ENCODE measurements at regions not wholly inside any gene's neighbourhood (a gene's known extent, or its start where the extent isn't known, plus 50 kb on each side); places are given as distances from the start of the nearest gene placed in this dataset.
"Not testable (repeated sequence)": the region's sequence is repeated elsewhere in the genome, so short reads cannot be mapped to it uniquely, and the experiment has no call there.

DNA sequence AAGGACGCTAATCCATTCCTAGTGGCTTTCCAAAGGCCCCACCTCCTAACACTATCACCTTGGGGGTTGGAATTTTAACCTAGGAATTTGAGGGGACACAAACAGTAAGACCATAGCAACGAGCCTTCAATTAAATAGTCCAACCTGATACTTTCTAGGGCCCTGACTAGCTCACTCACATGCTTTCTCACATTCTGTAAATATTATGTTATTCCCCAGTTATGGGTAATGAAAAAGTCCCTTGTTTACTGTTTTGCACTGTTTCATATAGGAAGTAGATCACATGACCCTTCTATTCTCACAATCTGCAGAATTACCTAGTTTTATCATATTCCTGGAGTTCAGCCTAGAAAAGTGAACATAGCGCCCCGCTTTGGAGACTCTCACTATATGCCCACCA lies 1212.1 kb upstream of the ACVR2A start:
- DNase-seq = no peak

DNA sequence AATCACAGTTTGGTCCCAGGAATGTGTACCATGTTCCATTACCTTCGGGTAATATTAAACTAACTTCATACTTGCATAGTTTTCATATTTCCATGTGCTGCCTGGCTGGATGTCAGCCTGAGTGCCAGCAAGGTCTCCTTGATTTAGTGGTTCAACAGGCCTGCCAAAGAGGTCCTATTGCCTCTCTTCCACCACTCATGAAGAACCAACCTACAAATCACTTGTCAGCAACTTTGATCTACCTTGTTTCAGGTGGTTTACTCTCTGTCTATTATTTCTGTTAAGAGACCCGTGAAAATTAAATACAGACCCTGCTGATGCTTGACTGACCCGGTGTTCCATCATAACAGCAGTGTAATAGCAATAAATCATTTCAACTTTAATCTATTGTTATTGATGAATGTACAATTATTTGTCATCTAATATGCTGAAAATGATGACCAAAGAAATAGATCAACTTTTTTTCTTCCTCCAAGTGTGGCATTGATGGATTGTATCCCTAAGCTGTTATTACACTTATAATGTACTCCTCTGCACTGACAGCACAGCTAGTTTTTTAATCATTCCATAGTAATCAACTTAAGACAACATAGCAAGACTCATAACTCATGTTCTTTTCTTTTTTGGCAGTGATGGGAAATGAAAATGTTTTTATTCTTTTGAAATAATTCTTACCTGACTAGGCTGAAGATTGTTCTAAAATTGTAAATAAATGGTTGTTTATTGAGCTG lies 1220.2 kb upstream of the ACVR2A start:
- peak; percentile 53 for DNase-seq

DNA sequence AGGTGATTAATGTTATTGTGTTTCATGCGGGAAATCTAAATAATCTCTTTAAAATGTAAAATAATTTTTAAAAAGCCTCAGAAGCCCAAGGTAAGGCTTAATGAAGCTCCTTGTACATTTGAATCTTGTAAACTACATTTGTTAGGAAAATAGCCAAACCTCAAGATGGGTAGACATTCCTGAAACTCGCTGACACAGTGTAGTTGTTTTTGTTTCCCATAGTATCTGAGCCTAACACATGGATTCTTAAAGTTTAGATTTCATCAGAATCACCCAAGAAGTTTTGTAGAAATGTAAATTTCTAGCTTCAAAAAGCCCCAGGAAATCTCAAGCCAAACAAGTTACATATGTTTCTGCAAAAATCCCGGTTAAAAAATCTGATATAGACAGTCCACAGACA lies 1221.1 kb upstream of the ACVR2A start:
- DNase-seq = peak; percentile 81

DNA sequence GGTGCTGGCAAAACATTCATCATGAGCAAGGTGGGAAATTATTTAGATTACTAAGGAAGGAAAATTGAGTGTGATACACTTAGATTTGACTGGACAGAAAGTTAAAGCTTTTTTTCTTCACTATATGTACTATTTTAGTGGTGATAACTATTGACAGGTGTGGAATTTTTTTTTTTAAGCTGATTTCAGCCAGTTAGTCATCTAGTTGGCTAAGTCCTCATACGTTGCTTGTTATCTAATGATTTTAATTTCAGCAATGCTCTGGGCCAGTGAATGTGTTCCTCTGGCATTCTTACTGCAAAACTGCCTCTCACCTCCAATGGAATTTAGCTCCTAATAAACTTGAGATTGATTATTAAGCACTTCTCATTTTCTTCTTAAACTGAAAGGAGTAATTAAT lies 1223.2 kb upstream of the ACVR2A start:
- DNase-seq = no peak

DNA sequence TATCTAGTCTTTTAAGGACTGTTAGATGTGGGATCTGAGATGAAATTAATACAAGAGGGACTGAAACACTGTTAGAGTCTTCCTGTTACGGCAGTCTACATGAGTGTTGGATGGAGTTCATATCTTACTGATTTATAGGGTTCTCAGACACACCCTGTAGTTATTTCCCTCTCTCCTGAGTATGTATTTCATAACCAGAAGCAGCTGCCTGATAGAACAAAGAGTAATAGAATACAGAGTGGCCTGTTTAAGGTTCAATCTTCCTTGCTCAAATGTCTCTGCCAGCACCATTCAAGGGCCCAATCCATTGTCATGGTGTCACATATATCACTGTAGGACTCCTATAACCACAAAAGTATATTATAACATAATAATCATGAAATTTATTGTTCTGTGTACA lies 1229.1 kb upstream of the ACVR2A start:
- DNase-seq = no peak

DNA sequence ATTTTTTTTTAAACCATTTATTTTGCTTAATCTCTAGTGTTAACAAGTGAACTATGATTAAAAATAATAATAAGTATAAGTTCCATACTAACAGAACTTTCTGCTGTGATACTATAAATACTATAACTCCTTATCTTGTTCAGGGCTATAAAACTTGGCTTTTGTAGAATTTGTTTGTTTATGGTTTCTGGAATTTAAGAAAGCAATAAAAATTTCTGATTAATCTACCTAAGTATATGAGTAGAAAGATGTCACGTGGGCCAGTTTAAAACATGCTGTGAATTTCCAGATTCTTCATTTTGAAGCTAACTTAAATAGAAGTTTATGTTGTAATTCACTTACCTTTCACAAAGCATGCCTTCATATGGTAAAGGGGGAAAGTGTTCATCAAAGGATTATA lies 1236.3 kb upstream of the ACVR2A start:
- no peak for DNase-seq

- DNase-seq = no peak
Observed at GRCh38 chr2:146604521-146604920, 1240.3 kb upstream of the ACVR2A start.

- peak; percentile 18 for DNase-seq
Observed at GRCh38 chr2:146602856-146603255, 1242.0 kb upstream of the ACVR2A start.

DNA sequence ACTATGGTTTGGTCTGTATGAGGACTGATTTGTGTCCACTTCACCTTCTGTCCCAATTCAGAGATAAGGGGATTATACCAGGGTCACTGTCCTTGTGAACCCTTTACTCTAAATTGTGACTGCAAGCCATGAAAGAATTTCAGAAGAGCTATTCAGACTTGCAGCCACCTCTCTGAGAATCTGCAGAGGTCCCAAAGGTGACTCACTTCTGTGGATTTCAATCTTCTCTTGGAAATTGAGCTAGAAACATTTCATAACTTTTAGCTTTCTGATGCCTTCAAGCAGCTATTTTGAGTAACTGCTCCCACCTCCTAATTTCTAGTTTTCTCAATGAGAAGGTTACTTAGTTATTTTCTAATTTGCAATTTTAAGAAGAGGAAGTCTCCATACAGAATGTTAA lies 1242.4 kb upstream of the ACVR2A start:
- DNase-seq = peak; percentile 73

DNA sequence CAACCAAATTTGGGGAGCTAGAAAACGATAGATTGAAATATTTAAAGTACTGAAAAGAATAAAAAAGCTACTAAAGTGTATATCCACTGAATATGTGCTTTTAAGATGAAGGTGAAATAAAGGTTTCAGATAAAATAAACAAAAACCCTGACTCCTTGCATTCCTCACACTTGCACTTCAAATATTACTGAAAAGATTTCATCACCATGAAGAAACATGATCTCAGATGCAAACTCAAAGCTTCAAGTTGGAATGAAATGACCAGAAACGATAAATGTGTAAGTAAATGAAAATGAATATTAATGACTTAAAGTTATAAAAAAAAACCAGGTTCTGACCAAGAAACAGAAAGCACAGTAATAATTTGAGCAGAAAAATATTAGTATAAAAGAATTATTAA lies 1246.0 kb upstream of the ACVR2A start:
- DNase-seq = no peak

DNA sequence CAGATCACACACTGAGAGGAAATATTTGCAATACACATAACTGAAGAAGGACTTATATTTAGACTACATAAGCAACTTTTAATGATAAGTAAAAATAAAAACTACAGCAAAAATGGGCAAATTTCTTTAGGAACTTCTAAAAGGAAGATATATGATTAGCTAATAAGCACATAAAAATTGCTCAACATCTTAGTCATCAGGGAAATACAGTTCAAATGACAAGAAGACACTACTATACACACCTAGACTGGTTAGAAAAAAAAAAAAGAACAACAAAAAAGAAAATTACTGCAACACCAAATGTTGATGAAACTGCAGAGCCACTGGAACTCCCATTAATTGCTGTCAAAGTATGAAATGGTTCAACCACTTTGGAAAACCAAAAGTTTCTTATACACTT lies 1247.5 kb upstream of the ACVR2A start:
- DNase-seq = no peak

- DNase-seq = no peak
Observed at GRCh38 chr2:146591908-146592307, 1252.9 kb upstream of the ACVR2A start.

GRCh38 chr2:146587291-146587713 lies 1257.5 kb upstream of the ACVR2A start:
- DNase-seq = no peak

- no peak for DNase-seq
Observed at GRCh38 chr2:146584316-146584715, 1260.5 kb upstream of the ACVR2A start.

DNA sequence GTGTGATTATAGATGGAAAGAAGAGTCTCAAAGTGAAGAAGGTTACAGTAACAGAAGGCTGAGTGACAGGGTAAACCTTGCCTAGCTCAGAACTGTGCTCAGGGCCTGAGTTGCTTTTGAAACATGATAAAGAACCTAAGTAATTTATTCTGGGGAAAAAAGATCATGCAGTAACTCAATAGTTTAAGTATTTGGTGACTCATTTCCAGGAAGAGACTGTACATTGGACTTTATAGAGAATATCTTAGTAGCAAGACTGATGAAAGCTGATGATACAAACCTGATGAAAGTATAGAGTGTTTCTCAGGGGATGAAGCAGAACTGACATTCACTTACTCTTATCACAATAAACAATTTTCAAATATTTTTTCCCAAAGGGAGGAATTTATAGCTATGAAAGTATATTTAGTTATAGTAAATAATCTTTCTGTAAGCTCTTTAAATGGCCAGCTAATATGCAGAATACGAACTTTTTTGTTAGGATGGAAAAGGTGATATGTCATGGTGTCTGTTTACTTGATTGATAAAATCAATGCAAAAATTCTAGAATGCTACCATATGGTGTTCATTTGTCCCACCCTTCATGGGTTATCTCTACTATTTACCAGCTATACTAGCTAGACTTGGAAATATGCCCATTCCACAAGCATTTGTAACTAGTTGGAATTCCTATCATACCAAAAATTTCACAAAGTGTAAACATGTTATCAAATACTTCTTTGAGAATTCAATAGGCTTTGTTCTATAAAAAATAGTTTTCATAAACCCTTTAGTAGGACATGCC lies 1265.5 kb upstream of the ACVR2A start:
- peak; percentile 88 for DNase-seq

- peak; percentile 19 for DNase-seq
Observed at GRCh38 chr2:146576339-146577111, 1268.3 kb upstream of the ACVR2A start.

DNA sequence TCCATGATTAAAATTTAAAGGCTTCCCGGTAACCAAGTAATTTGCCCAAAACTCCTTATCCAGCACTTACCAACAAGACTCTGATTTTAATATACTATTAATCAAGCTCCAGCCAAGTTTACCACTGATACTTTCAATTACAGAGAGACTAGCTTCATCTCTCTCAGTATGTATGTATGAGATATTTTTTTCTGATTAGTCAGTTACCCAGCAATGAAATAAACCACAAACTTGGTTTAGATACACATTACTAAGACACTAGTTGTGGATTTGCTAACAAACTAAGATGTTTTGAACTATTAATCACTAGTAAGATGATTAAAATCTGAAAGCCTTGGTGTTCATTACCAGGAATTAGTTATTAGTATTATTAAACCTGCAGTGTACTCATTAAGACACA lies 1272.2 kb upstream of the ACVR2A start:
- DNase-seq = peak; percentile 62

- no peak for DNase-seq
Observed at GRCh38 chr2:146561996-146562395, 1282.8 kb upstream of the ACVR2A start.

DNA sequence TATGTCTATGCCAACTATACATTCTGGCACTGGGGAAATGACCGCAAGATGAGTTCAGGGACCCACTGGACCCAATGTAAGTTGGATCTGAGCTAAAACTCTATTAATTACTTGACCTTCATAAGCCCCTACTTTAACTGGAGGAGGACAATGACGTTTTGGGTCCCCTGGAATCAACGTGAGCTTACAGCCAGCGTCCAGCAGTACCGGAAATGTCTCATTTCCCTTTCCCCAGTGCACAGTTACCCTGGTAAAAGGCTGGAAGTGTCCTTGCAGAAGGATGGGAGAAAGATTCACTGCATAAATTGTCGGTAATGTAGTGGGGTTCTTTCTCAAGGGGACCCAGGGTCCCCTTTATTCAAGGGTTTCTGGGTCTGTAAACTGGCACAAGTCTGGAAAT lies 1297.6 kb upstream of the ACVR2A start:
- DNase-seq = no peak

GRCh38 chr2:146544701-146545100 lies 1300.1 kb upstream of the ACVR2A start:
- DNase-seq = peak; percentile 41

GRCh38 chr2:146541896-146542295 lies 1302.9 kb upstream of the ACVR2A start:
- no peak for DNase-seq

GRCh38 chr2:146540271-146540932 lies 1304.4 kb upstream of the ACVR2A start:
- DNase-seq = no peak

DNA sequence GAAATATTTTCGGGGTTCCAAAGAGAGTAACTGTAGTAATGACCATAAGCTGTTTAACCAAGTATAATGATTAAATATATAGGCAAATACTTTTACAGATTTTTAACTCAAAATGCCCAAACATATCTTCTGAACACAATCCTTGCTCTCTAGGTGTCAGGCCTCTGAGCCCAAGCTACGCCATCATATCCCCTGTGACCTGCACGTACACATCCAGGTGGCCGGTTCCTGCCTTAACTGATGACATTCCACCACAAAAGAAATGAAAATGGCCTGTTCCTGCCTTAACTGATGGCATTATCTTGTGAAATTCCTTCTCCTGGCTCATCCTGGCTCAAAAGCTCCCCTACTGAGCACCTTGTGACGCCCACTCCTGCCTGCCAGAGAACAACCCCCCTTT lies 1305.1 kb upstream of the ACVR2A start:
- DNase-seq = not testable (repeated sequence)
